GM10248 (cell line): ENCODE measurements at regions not wholly inside any gene's neighbourhood (a gene's known extent, or its start where the extent isn't known, plus 50 kb on each side); places are given as distances from the start of the nearest gene placed in this dataset.

ENCODE experiments used
- CTCF ChIA-PET: fragments of 300-600 bp; sonication (Branson Sonifier 250); formaldehyde crosslinking; extraction: SDS; loops from one replicate; lab custom pipeline; 2021; ENCODE audit warnings: antibody characterized with exemption; lab: Yijun Ruan, JAX
- POLR2A ChIA-PET: fragments of 350-650 bp; sonication (Branson Sonifier 250); formaldehyde crosslinking; extraction: SDS; loops from one replicate; lab custom pipeline; 2020; ENCODE audit warnings: antibody characterized with exemption; lab: Yijun Ruan, JAX
- DNase-seq: peaks from one replicate; pipeline ENCODE4 v3.0.0; 2012; ENCODE audit errors: extremely low spot score
- CTCF ChIP-seq: IDR thresholded peaks from 2 replicates; pipeline ENCODE4 v1.5.1; 2012; ENCODE audit warnings: mild to moderate bottlenecking, low read depth; ENCODE audit errors: extremely low read depth, missing control alignments, control extremely low read depth

GRCh38 chr1:211183747-211184313, 49.9 kb upstream of the KCNH1 start:
- no peak for DNase-seq
- POLR2A ChIA-PET: no interaction called here
- no peak for TF ChIP-seq CTCF
- CTCF ChIA-PET: interaction anchor here (0.8 to 2.3 kb wide), 4 partner anchors 13 to 140 kb away, joined by 3 to 4 read pairs (median 4); no protein-coding TSS in a partner anchor
